HCT116 (cell line): ENCODE measurements at regions not wholly inside any gene's neighbourhood (a gene's known extent, or its start where the extent isn't known, plus 50 kb on each side); places are given as distances from the start of the nearest gene placed in this dataset.

Experiments
- CEBPB ChIP-seq: IDR thresholded peaks from 2 replicates; pipeline ENCODE4 v1.6.1; 2012; ENCODE audit warnings: low read depth
- EZH2 ChIP-seq: fragments of 200-600 bp; sonication (generic); IDR thresholded peaks from 2 replicates; pipeline ENCODE4 v1.6.1; 2017; ENCODE audit warnings: antibody characterized with exemption, mixed run types
- EZH2phosphoT487 ChIP-seq: fragments of 200-600 bp; IDR thresholded peaks from 2 replicates; pipeline ENCODE4 v1.6.1; 2018; ENCODE audit warnings: antibody characterized with exemption, borderline replicate concordance
- FOSL1 ChIP-seq: IDR thresholded peaks from 2 replicates; pipeline ENCODE4 v1.6.1; 2012; ENCODE audit warnings: low read depth
- JUND ChIP-seq: IDR thresholded peaks from 2 replicates; pipeline ENCODE4 v1.6.1; 2012
- POLR2A ChIP-seq: IDR thresholded peaks from 2 replicates; pipeline ENCODE4 v1.7.0; 2011; ENCODE audit warnings: borderline replicate concordance; ENCODE audit not compliant: insufficient read depth, insufficient read length; ENCODE audit errors: extremely low read depth
- POLR2AphosphoS5 ChIP-seq: IDR thresholded peaks from 2 replicates; pipeline ENCODE4 v1.6.1; 2011; ENCODE audit warnings: mild to moderate bottlenecking, low read depth, low read length, moderate library complexity
- RAD21 ChIP-seq: IDR thresholded peaks from 2 replicates; pipeline ENCODE4 v1.6.1; 2012; ENCODE audit warnings: low read depth, mild to moderate bottlenecking
- SP1 ChIP-seq: IDR thresholded peaks from 2 replicates; pipeline ENCODE4 v1.6.1; 2012; ENCODE audit warnings: low read depth
- YY1 ChIP-seq: IDR thresholded peaks from 2 replicates; pipeline ENCODE4 v1.6.1; 2011; ENCODE audit warnings: low read length, low read depth, moderate library complexity, mild to moderate bottlenecking; ENCODE audit not compliant: insufficient replicate concordance; ENCODE audit errors: extremely low read depth
- ZFX ChIP-seq: fragments of 450-650 bp; IDR thresholded peaks from 2 replicates; pipeline ENCODE4 v1.6.1; 2017
- TF ChIP-seq, protein P1 (sequence below), 3 experiments: fragments of 200-600 bp in 1 of 3; sonication (generic) in 1 of 3; IDR thresholded peaks in 2 of 3; conservative IDR thresholded peaks in 1 of 3; 2 replicates each; pipeline ENCODE4 v1.5.1; 2012 to 2017; ENCODE audit warnings: low read depth in 2 of 3, low read length in 2 of 3, antibody characterized with exemption in 1 of 3, borderline replicate concordance in 1 of 3, control low read depth in 1 of 3, mild to moderate bottlenecking in 1 of 3, mixed read lengths in 1 of 3, mixed run types in 1 of 3, moderate library complexity in 1 of 3; ENCODE audit not compliant: insufficient read depth in 1 of 3
- TF ChIP-seq, protein P2 (sequence below): IDR thresholded peaks from 2 replicates; pipeline ENCODE4 v1.6.1; 2012

DNA sequence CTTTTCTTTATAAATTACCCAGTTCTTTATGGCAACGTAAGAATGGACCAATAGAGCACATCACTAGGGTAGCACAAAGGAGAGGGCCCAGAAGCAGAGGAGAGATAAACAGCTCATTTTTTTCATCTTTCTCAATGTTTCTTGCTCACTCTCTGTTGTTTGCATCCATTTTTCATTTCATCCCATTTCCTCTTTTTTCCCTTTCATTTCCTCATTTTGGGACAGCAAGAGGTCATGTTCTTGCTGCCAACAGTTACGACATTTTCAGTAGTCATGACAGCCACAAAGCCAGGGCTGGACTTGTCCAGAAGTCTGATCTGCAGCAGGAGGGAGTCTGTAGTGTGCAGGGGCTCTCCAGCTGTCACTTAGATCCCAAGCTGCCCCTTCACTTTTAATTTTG is 52.7 kb upstream of the CYP1B1 start:
- TF ChIP-seq RAD21 (no peak), SP1 (no peak), EZH2 (no peak), POLR2AphosphoS5 (no peak), POLR2A (no peak), FOSL1 (no peak), JUND (no peak), EZH2phosphoT487 (no peak), ZFX (no peak), YY1 (no peak), CEBPB (no peak)
- TF ChIP-seq, protein P1, sequence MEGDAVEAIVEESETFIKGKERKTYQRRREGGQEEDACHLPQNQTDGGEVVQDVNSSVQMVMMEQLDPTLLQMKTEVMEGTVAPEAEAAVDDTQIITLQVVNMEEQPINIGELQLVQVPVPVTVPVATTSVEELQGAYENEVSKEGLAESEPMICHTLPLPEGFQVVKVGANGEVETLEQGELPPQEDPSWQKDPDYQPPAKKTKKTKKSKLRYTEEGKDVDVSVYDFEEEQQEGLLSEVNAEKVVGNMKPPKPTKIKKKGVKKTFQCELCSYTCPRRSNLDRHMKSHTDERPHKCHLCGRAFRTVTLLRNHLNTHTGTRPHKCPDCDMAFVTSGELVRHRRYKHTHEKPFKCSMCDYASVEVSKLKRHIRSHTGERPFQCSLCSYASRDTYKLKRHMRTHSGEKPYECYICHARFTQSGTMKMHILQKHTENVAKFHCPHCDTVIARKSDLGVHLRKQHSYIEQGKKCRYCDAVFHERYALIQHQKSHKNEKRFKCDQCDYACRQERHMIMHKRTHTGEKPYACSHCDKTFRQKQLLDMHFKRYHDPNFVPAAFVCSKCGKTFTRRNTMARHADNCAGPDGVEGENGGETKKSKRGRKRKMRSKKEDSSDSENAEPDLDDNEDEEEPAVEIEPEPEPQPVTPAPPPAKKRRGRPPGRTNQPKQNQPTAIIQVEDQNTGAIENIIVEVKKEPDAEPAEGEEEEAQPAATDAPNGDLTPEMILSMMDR (IDR thresholded peaks at IDR 0.05 in 2 of 3, conservative IDR thresholded peaks at IDR 0.05 in 1 of 3; ENCODE audit: borderline replicate concordance in 1 of 3, insufficient read depth in 1 of 3, low read depth in 2 of 3, low read length in 2 of 3), result no peak
- TF ChIP-seq, protein P2, sequence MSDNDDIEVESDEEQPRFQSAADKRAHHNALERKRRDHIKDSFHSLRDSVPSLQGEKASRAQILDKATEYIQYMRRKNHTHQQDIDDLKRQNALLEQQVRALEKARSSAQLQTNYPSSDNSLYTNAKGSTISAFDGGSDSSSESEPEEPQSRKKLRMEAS, result no peak
